GM12801 (cell line): ENCODE measurements at regions not wholly inside any gene's neighbourhood (a gene's known extent, or its start where the extent isn't known, plus 50 kb on each side); places are given as distances from the start of the nearest gene placed in this dataset.

ENCODE experiments used
- TF ChIP-seq, protein P1 (sequence below): IDR thresholded peaks from one replicate; pipeline ENCODE4 v1.5.1; 2011; ENCODE audit warnings: control low read depth; ENCODE audit not compliant: insufficient read length; ENCODE audit errors: extremely low read depth

GRCh38 chr5:105163547-105163946 is 1601.0 kb upstream of the NUDT12 start:
- TF ChIP-seq, protein P1, sequence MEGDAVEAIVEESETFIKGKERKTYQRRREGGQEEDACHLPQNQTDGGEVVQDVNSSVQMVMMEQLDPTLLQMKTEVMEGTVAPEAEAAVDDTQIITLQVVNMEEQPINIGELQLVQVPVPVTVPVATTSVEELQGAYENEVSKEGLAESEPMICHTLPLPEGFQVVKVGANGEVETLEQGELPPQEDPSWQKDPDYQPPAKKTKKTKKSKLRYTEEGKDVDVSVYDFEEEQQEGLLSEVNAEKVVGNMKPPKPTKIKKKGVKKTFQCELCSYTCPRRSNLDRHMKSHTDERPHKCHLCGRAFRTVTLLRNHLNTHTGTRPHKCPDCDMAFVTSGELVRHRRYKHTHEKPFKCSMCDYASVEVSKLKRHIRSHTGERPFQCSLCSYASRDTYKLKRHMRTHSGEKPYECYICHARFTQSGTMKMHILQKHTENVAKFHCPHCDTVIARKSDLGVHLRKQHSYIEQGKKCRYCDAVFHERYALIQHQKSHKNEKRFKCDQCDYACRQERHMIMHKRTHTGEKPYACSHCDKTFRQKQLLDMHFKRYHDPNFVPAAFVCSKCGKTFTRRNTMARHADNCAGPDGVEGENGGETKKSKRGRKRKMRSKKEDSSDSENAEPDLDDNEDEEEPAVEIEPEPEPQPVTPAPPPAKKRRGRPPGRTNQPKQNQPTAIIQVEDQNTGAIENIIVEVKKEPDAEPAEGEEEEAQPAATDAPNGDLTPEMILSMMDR: no peak

- TF ChIP-seq, protein P1: no peak
Observed at GRCh38 chr5:105158526-105158925, 1595.9 kb upstream of the NUDT12 start.

DNA sequence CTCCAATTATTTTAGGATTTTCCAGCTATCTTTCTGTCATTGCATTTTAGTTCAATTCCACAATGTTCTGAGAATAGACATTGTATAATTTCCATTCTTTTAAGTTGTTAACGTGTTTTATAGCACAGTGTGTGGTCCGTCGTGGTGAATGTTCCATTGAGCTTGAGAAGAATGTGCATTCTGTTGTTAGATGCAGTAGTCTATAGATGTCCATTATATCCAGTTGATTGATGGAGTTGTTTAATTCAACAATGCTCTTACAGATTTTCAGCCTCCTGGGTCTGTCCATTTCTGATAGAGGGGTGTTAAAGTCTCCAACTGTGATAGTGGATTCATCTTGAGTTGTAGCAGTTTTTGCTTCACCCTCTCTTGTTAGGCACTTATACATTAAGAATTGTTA is 1587.7 kb upstream of the NUDT12 start:
- TF ChIP-seq, protein P1: no peak

DNA sequence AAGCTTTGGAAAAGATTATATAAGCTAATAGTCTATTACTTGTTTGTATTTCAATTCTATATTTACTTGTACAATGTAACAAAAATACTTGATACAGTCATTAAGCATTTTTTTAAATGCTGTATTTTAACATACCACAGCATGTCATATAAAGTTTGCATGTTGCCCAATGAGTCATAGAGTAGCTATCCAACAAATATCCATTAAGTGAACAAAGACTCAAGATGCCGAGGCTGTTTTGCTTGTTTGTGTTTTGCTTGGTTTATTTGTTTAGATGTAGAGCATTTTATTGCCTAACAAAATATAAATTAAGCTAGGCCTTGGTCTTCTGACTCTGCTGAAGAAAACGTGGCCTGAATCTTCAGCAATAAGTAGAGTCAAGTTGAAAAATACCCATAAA is 1584.3 kb upstream of the NUDT12 start:
- TF ChIP-seq, protein P1: no peak

- TF ChIP-seq, protein P1: no peak
Observed at GRCh38 chr5:105145152-105145551, 1582.6 kb upstream of the NUDT12 start.

- TF ChIP-seq, protein P1: no peak
Observed at GRCh38 chr5:105134328-105134727, 1571.7 kb upstream of the NUDT12 start.

- TF ChIP-seq, protein P1: no peak
Observed at GRCh38 chr5:105133087-105133486, 1570.5 kb upstream of the NUDT12 start.

GRCh38 chr5:105132581-105132980 is 1570.0 kb upstream of the NUDT12 start:
- TF ChIP-seq, protein P1: no peak
